ENCODE measurements at regions not wholly inside any gene's neighbourhood (a gene's known extent, or its start where the extent isn't known, plus 50 kb on each side); places are given as distances from the start of the nearest gene placed in this dataset.

- no peaks in the 10 kb centered on the region for H3K9me3 ChIP-seq (ENCODE audit: control insufficient read depth in 4 of 4, low read length in 3 of 4)
- peaks cover 10 to 20% (median 17%) of the 10 kb centered on the region in 4 donors for H3K4me1 ChIP-seq (ENCODE audit: control insufficient read depth in 4 of 4, insufficient read depth in 4 of 4, low read length in 3 of 4)
- no peak overlapping the region for H3K9ac ChIP-seq (ENCODE audit: low read depth in 1 of 2, low read length in 2 of 2)
- no peak overlapping the region for H3K4me3 ChIP-seq (ENCODE audit: low read depth in 1 of 3, low read length in 3 of 3)
- no peak overlapping the region for H3K27ac ChIP-seq (ENCODE audit: low read depth in 1 of 2, low read length in 2 of 2)
- no peak for DNase-seq (ENCODE audit: low spot score)
- H3K27me3 ChIP-seq (ENCODE audit: control insufficient read depth in 4 of 4, insufficient read depth in 4 of 4, low read length in 3 of 4): no peaks in the 10 kb centered on the region
- no peak for TF ChIP-seq HNF4G (IDR thresholded peaks at IDR 0.05)
- TF ChIP-seq FOXA2 (IDR thresholded peaks at IDR 0.05): no peak
- TF ChIP-seq SP1 (IDR thresholded peaks at IDR 0.05): no peak
- TF ChIP-seq NR2F2 (IDR thresholded peaks at IDR 0.05): no peak
- no peak for TF ChIP-seq TAF1 (conservative IDR thresholded peaks at IDR 0.05)
- no peak for TF ChIP-seq FOXA1 (IDR thresholded peaks at IDR 0.05)
- no peaks in the 10 kb centered on the region for H3K36me3 ChIP-seq (ENCODE audit: control insufficient read depth in 4 of 4, insufficient read depth in 3 of 4, low read depth in 1 of 4, low read length in 3 of 4)
Observed at GRCh38 chr2:215743066-215743465, 270.3 kb downstream of the MREG start.

DNA sequence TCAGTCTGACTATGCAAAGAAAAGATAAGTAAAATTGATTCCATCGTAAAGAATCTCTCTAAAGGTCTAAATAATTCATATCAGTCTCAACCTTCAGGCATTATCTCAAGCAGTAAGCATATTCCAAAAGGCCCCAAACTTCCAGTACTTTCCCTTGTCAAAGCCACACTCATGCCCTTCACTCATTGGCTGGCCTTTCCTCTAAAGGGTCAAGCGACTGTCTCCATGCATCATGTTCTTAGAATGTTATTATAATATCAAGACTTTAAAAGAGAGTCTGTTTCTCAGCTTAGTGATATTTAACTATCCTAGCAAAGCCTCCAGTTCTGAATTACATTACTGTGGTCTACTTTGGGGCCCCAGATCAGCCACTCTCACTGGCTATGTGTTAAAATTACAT lies 271.3 kb downstream of the MREG start:
- peaks cover 4 to 14% (median 10%) of the 10 kb centered on the region in 4 donors for H3K4me1 ChIP-seq (ENCODE audit: control insufficient read depth in 4 of 4, insufficient read depth in 4 of 4, low read length in 3 of 4)
- WGBS: 98% methylated on average over 2 of the region's 2 CpGs
- no peak for TF ChIP-seq RXRA (IDR thresholded peaks at IDR 0.05)
- no peak for TF ChIP-seq FOXA2 (IDR thresholded peaks at IDR 0.05)
- TF ChIP-seq SP1 (IDR thresholded peaks at IDR 0.05): no peak
- no peak for TF ChIP-seq FOXA1 (IDR thresholded peaks at IDR 0.05)
- no peak for TF ChIP-seq GABPA (IDR thresholded peaks at IDR 0.05 in 1 of 2, conservative IDR thresholded peaks at IDR 0.05 in 1 of 2)
- no peak for TF ChIP-seq EGR1 (IDR thresholded peaks at IDR 0.05; ENCODE audit: low read depth in 2 of 2)
- TF ChIP-seq HNF4G (IDR thresholded peaks at IDR 0.05): no peak
- no peak for TF ChIP-seq CTCF (IDR thresholded peaks at IDR 0.05; ENCODE audit: low read depth, low read length, missing input control)
- no peak for TF ChIP-seq ATF3 (IDR thresholded peaks at IDR 0.05)
- TF ChIP-seq HNF4A (conservative IDR thresholded peaks at IDR 0.05): no peak
- TF ChIP-seq, protein P1, sequence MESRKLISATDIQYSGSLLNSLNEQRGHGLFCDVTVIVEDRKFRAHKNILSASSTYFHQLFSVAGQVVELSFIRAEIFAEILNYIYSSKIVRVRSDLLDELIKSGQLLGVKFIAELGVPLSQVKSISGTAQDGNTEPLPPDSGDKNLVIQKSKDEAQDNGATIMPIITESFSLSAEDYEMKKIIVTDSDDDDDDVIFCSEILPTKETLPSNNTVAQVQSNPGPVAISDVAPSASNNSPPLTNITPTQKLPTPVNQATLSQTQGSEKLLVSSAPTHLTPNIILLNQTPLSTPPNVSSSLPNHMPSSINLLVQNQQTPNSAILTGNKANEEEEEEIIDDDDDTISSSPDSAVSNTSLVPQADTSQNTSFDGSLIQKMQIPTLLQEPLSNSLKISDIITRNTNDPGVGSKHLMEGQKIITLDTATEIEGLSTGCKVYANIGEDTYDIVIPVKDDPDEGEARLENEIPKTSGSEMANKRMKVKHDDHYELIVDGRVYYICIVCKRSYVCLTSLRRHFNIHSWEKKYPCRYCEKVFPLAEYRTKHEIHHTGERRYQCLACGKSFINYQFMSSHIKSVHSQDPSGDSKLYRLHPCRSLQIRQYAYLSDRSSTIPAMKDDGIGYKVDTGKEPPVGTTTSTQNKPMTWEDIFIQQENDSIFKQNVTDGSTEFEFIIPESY (IDR thresholded peaks at IDR 0.05): no peak
- no peak for TF ChIP-seq RAD21 (IDR thresholded peaks at IDR 0.05)
- TF ChIP-seq REST (IDR thresholded peaks at IDR 0.05): no peak
- no peak for TF ChIP-seq MAX (IDR thresholded peaks at IDR 0.05)
- TF ChIP-seq TAF1 (conservative IDR thresholded peaks at IDR 0.05): no peak
- TF ChIP-seq YY1 (IDR thresholded peaks at IDR 0.05): no peak
- no peaks in the 10 kb centered on the region for H3K9me3 ChIP-seq (ENCODE audit: control insufficient read depth in 4 of 4, low read length in 3 of 4)
- H3K36me3 ChIP-seq (ENCODE audit: control insufficient read depth in 4 of 4, insufficient read depth in 3 of 4, low read depth in 1 of 4, low read length in 3 of 4): no peaks in the 10 kb centered on the region
- no peaks in the 10 kb centered on the region for H3K27me3 ChIP-seq (ENCODE audit: control insufficient read depth in 4 of 4, insufficient read depth in 4 of 4, low read length in 3 of 4)
- no peak overlapping the region for H3K9ac ChIP-seq (ENCODE audit: low read depth in 1 of 2, low read length in 2 of 2)
- H3K27ac ChIP-seq (ENCODE audit: low read depth in 1 of 2, low read length in 2 of 2): no peak overlapping the region
- no peak for DNase-seq (ENCODE audit: low spot score)
- no peak overlapping the region for H3K4me3 ChIP-seq (ENCODE audit: low read depth in 1 of 3, low read length in 3 of 3)

All from liver (tissue), 8 donors.